Body of pancreas (tissue), 4 donors: ENCODE measurements at regions not wholly inside any gene's neighbourhood (a gene's known extent, or its start where the extent isn't known, plus 50 kb on each side); places are given as distances from the start of the nearest gene placed in this dataset.

Source experiments
- ATAC-seq: fragments of 150-250 bp; one replicate; pipeline ENCODE4 v1.9.1; 2016
- DNase-seq, 4 donors: peaks; one replicate each; pipeline ENCODE4 v3.0.0-alpha.2; 2019
- H3K27ac ChIP-seq, 4 donors: fragments of 200-600 bp; sonication (generic); 1 replicate in 3 of 4; 2 replicates in 1 of 4; pipeline versions ENCODE4 v1.5.1 to v1.6.1; 2016 to 2019; ENCODE audit warnings: mild to moderate bottlenecking in 1 of 4, mixed read lengths in 1 of 4, moderate library complexity in 1 of 4
- H3K27me3 ChIP-seq, 2 donors: fragments of 200-600 bp; sonication (generic); one replicate each; pipeline ENCODE4 v1.6.0; 2016; ENCODE audit warnings: mild to moderate bottlenecking in 1 of 2
- H3K36me3 ChIP-seq, 2 donors: fragments of 200-600 bp; sonication (generic); replicated peaks in 1 of 2; 2 replicates each; pipeline ENCODE4 v1.5.1; 2016; ENCODE audit warnings: low read depth in 2 of 2; ENCODE audit not compliant: insufficient read depth in 1 of 2
- H3K4me1 ChIP-seq: fragments of 200-600 bp; sonication (generic); one replicate; pipeline ENCODE4 v1.6.0; 2016
- H3K4me3 ChIP-seq, 2 donors: fragments of 200-600 bp; sonication (generic); 1 replicate in 1 of 2; 2 replicates in 1 of 2; pipeline ENCODE4 v1.5.1; 2016 to 2019
- H3K9me3 ChIP-seq, 3 donors: fragments of 200-600 bp; sonication (generic); 1 replicate in 2 of 3; 2 replicates in 1 of 3; pipeline ENCODE4 v1.5.1; 2016
- CTCF ChIP-seq, 7 experiments: fragments of 450-650 bp in 4 of 7; fragments of 200-600 bp in 3 of 7; sonication (generic) in 3 of 7; IDR thresholded peaks; one replicate each; pipeline ENCODE4 v1.5.1; 2016 to 2019; ENCODE audit warnings: antibody characterized with exemption in 7 of 7
- POLR2A ChIP-seq, 3 donors: fragments of 450-650 bp; IDR thresholded peaks; one replicate each; pipeline ENCODE4 v1.6.1; 2016; ENCODE audit warnings: antibody characterized with exemption in 3 of 3, mild to moderate bottlenecking in 2 of 3
- WGBS, 2 donors: methylation state at CpG; one replicate each; pipeline ENCODE4 v1.1.5; 2017; 5-methylcytosine and 5-hydroxymethylcytosine counted together
- intact Hi-C: fragments of 100-400 bp; cut with DNase I; formaldehyde crosslinking; loops from one replicate; pipeline ENCODE4 v1.15.1; 2023

GRCh38 chr5:51838459-51838858 lies 455.2 kb downstream of the ISL1 start:
- no peak overlapping the region for H3K27ac ChIP-seq
- no peaks in the 10 kb centered on the region for H3K36me3 ChIP-seq
- H3K9me3 ChIP-seq = no peaks in the 10 kb centered on the region
- 73 to 74% methylated on average over 2 of the region's 2 CpGs for WGBS, 2 donors
- ATAC-seq (no peak), DNase-seq (no peak)
- TF ChIP-seq POLR2A (IDR thresholded peaks at IDR 0.05) (no peak), CTCF (IDR thresholded peaks at IDR 0.05) (no peak)
- intact Hi-C loops = no loop called here
- no peak overlapping the region for H3K4me3 ChIP-seq
- no peaks in the 10 kb centered on the region for H3K4me1 ChIP-seq
- no peaks in the 10 kb centered on the region for H3K27me3 ChIP-seq

- DNase-seq (no peak), ATAC-seq (no peak)
- Histone ChIP-seq H3K27me3 (no peaks in the 10 kb centered on the region), H3K27ac (no peak overlapping the region), H3K9me3 (no peaks in the 10 kb centered on the region), H3K4me3 (no peak overlapping the region), H3K36me3 (no peaks in the 10 kb centered on the region), H3K4me1 (no peaks in the 10 kb centered on the region)
- WGBS, 2 donors = 69 to 89% methylated on average over 4 to 7 of the region's 7 CpGs
- intact Hi-C loops = no loop called here
- no peak for TF ChIP-seq POLR2A (IDR thresholded peaks at IDR 0.05)
- no peak for TF ChIP-seq CTCF (IDR thresholded peaks at IDR 0.05)
These were observed 460.6 kb downstream of the ISL1 start for GRCh38 chr5:51843893-51844292.

GRCh38 chr5:51846015-51846414 lies 462.8 kb downstream of the ISL1 start:
- no peak overlapping the region for H3K27ac ChIP-seq
- no peaks in the 10 kb centered on the region for H3K9me3 ChIP-seq
- 52 to 56% methylated on average over 2 of the region's 2 CpGs for WGBS, 2 donors
- no peak for ATAC-seq
- TF ChIP-seq POLR2A (IDR thresholded peaks at IDR 0.05) = no peak
- TF ChIP-seq CTCF (IDR thresholded peaks at IDR 0.05) = no peak
- H3K36me3 ChIP-seq = no peaks in the 10 kb centered on the region
- intact Hi-C loops = no loop called here
- H3K4me1 ChIP-seq = no peaks in the 10 kb centered on the region
- DNase-seq = no peak
- H3K4me3 ChIP-seq = no peak overlapping the region
- no peaks in the 10 kb centered on the region for H3K27me3 ChIP-seq

- H3K36me3 ChIP-seq = no peaks in the 10 kb centered on the region
- H3K4me3 ChIP-seq = no peak overlapping the region
- intact Hi-C loops = no loop called here
- no peaks in the 10 kb centered on the region for H3K4me1 ChIP-seq
- TF ChIP-seq POLR2A (IDR thresholded peaks at IDR 0.05) (no peak), CTCF (IDR thresholded peaks at IDR 0.05) (no peak)
- WGBS, 2 donors = 48 to 54% methylated on average over 4 of the region's 4 CpGs
- H3K27ac ChIP-seq = no peak overlapping the region
- DNase-seq = no peak
- no peak for ATAC-seq
- no peaks in the 10 kb centered on the region for H3K27me3 ChIP-seq
- no peaks in the 10 kb centered on the region for H3K9me3 ChIP-seq
These were observed 476.4 kb downstream of the ISL1 start for GRCh38 chr5:51859624-51860023.

GRCh38 chr5:51860532-51861018 lies 477.3 kb downstream of the ISL1 start:
- Histone ChIP-seq H3K36me3 (no peaks in the 10 kb centered on the region), H3K4me1 (no peaks in the 10 kb centered on the region), H3K27me3 (no peaks in the 10 kb centered on the region), H3K27ac (no peak overlapping the region), H3K4me3 (no peak overlapping the region), H3K9me3 (no peaks in the 10 kb centered on the region)
- no peak for TF ChIP-seq CTCF (IDR thresholded peaks at IDR 0.05)
- no peak for TF ChIP-seq POLR2A (IDR thresholded peaks at IDR 0.05)
- intact Hi-C loops = no loop called here
- no peak for ATAC-seq
- 24 to 26% methylated on average over 1 of the region's 1 CpG for WGBS, 2 donors
- DNase-seq = no peak
